ENCODE measurements at regions not wholly inside any gene's neighbourhood (a gene's known extent, or its start where the extent isn't known, plus 50 kb on each side); places are given as distances from the start of the nearest gene placed in this dataset.

GRCh38 chr2:107068069-107068916 is 182.3 kb upstream of the ST6GAL2 start:
- DNase-seq: no peak
- no peaks in the 10 kb centered on the region for H3K9me3 ChIP-seq
- no peaks in the 10 kb centered on the region for H3K4me1 ChIP-seq
- no peaks in the 10 kb centered on the region for H3K27me3 ChIP-seq
- no peak overlapping the region for H3K27ac ChIP-seq
- H3K4me3 ChIP-seq: no peak overlapping the region
- no peaks in the 10 kb centered on the region for H3K36me3 ChIP-seq
- 79 to 84% (median 80%) methylated on average over 11 of the region's 11 CpGs for WGBS, 5 donors
- TF ChIP-seq POLR2A (IDR thresholded peaks at IDR 0.05): no peak
- no peak for TF ChIP-seq POLR2AphosphoS5 (IDR thresholded peaks at IDR 0.05)
- no peak for TF ChIP-seq CTCF (IDR thresholded peaks at IDR 0.05)
- TF ChIP-seq EP300 (IDR thresholded peaks at IDR 0.05): no peak
- intact Hi-C loops (cut with DNase I; ENCODE audit: low total_unique reads): no loop called here

- DNase-seq: no peak
- intact Hi-C loops (cut with DNase I; ENCODE audit: low total_unique reads): no loop called here
- no peak overlapping the region for H3K27ac ChIP-seq
- no peaks in the 10 kb centered on the region for H3K9me3 ChIP-seq
- no peaks in the 10 kb centered on the region for H3K36me3 ChIP-seq
- 60 to 84% (median 75%) methylated on average over 2 of the region's 2 CpGs for WGBS, 5 donors
- no peak overlapping the region for H3K4me3 ChIP-seq
- H3K27me3 ChIP-seq: no peaks in the 10 kb centered on the region
- TF ChIP-seq EP300 (IDR thresholded peaks at IDR 0.05) (no peak), POLR2AphosphoS5 (IDR thresholded peaks at IDR 0.05) (no peak), CTCF (IDR thresholded peaks at IDR 0.05) (no peak), POLR2A (IDR thresholded peaks at IDR 0.05) (no peak)
- H3K4me1 ChIP-seq: no peaks in the 10 kb centered on the region
These were observed 183.9 kb upstream of the ST6GAL2 start for GRCh38 chr2:107069890-107070289.

- intact Hi-C loops (cut with DNase I; ENCODE audit: low total_unique reads): no loop called here
- TF ChIP-seq POLR2AphosphoS5 (IDR thresholded peaks at IDR 0.05) (no peak), CTCF (IDR thresholded peaks at IDR 0.05) (no peak), POLR2A (IDR thresholded peaks at IDR 0.05) (no peak), EP300 (IDR thresholded peaks at IDR 0.05) (no peak)
- 32 to 42% (median 38%) methylated on average over 6 of the region's 6 CpGs for WGBS, 5 donors
- peak in 1 of 2 donors; percentile 13 for DNase-seq
- no peaks in the 10 kb centered on the region for H3K9me3 ChIP-seq
- no peak overlapping the region for H3K4me3 ChIP-seq
- H3K27ac ChIP-seq: no peak overlapping the region
- H3K36me3 ChIP-seq: no peaks in the 10 kb centered on the region
- H3K27me3 ChIP-seq: no peaks in the 10 kb centered on the region
- no peaks in the 10 kb centered on the region for H3K4me1 ChIP-seq
These were observed 186.4 kb upstream of the ST6GAL2 start for GRCh38 chr2:107072150-107072940.

GRCh38 chr2:107078584-107078983 is 192.6 kb upstream of the ST6GAL2 start:
- no peak for TF ChIP-seq POLR2A (IDR thresholded peaks at IDR 0.05)
- no peak for TF ChIP-seq EP300 (IDR thresholded peaks at IDR 0.05)
- no peak for TF ChIP-seq POLR2AphosphoS5 (IDR thresholded peaks at IDR 0.05)
- TF ChIP-seq CTCF (IDR thresholded peaks at IDR 0.05): no peak
- WGBS, 5 donors: 56 to 80% (median 59%) methylated on average over 1 of the region's 1 CpG
- intact Hi-C loops (cut with DNase I; ENCODE audit: low total_unique reads): no loop called here
- H3K36me3 ChIP-seq: no peaks in the 10 kb centered on the region
- no peaks in the 10 kb centered on the region for H3K9me3 ChIP-seq
- H3K4me3 ChIP-seq: no peak overlapping the region
- no peaks in the 10 kb centered on the region for H3K27me3 ChIP-seq
- DNase-seq: no peak
- H3K27ac ChIP-seq: no peak overlapping the region
- H3K4me1 ChIP-seq: no peaks in the 10 kb centered on the region

Measured in stomach (tissue), 8 donors.